OCI-LY1 (cell line): ENCODE measurements at regions not wholly inside any gene's neighbourhood (a gene's known extent, or its start where the extent isn't known, plus 50 kb on each side); places are given as distances from the start of the nearest gene placed in this dataset.

Experiments used
- CTCF ChIP-seq: fragments of 200-600 bp; sonication (generic), shearing (Covaris generic); IDR thresholded peaks from 2 replicates; pipeline ENCODE4 v1.5.1; 2017; ENCODE audit warnings: mild to moderate bottlenecking, antibody characterized with exemption, low read length, moderate library complexity, mixed read lengths
- EZH2 ChIP-seq: fragments of 200-600 bp; sonication (generic), shearing (Covaris generic); IDR thresholded peaks from 2 replicates; pipeline ENCODE4 v1.8.0; 2017; ENCODE audit warnings: borderline replicate concordance, mixed run types, mild to moderate bottlenecking, antibody characterized with exemption, low read length, moderate library complexity, mixed read lengths

DNA sequence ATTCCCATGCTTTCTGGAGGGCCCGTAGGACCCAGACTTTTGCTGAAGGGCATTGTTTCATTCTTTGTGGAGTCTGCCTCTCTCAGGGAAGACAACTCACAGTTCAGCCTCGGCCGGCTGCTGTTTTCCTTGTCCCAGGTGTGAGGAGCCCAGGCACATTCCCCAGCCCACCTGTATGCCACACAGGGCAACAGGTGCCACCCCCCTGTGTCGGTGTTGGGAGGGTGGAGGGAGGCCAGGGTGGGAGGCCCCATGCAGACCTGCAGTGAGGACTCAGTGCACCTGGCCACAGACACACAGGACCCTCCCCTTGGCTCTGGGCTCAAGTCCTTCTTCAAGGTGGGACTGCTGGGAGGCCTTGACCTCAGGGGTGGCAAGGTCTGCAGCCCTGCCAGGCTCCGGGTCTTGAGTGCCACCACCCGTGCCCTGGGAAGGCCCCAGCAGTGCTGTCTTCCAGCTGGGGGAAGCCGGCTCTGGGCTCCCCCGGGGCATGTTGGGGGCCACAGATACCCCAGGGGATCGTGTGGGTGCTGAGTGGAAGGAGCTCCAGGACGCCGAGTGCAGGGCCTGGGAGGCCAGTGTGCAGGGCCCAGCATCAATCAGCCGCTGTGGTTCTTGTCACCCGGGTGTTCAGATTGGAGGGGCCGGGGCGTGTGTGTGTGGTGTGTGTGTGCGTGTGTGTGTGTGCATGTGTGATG lies 1286.1 kb downstream of the BRD1 start:
- TF ChIP-seq CTCF (no peak), EZH2 (no peak)
